IMR-90 (cell line): ENCODE measurements at regions not wholly inside any gene's neighbourhood (a gene's known extent, or its start where the extent isn't known, plus 50 kb on each side); places are given as distances from the start of the nearest gene placed in this dataset.

Source experiments
- BHLHE40 ChIP-seq: fragments of 150-350 bp; IDR thresholded peaks from 2 replicates; pipeline ENCODE4 v1.6.1; 2016; ENCODE audit warnings: mild to moderate bottlenecking, low read depth, low read length
- CEBPB ChIP-seq: IDR thresholded peaks from 2 replicates; pipeline ENCODE4 v1.6.1; 2012; ENCODE audit warnings: low read depth, low read length, improper control_type of control experiment
- ELK1 ChIP-seq: fragments of 150-350 bp; IDR thresholded peaks from 2 replicates; pipeline ENCODE4 v1.6.1; 2016; ENCODE audit warnings: low read depth, mild to moderate bottlenecking, low read length, moderate library complexity, borderline replicate concordance
- FOS ChIP-seq: fragments of 150-350 bp; IDR thresholded peaks from 2 replicates; pipeline ENCODE4 v1.6.1; 2016; ENCODE audit warnings: low read depth, low read length
- MAZ ChIP-seq: IDR thresholded peaks from 2 replicates; pipeline ENCODE4 v1.6.1; 2012; ENCODE audit warnings: low read depth, mild to moderate bottlenecking, low read length, improper control_type of control experiment, moderate library complexity, borderline replicate concordance
- MXI1 ChIP-seq: IDR thresholded peaks from 2 replicates; pipeline ENCODE4 v1.6.1; 2012; ENCODE audit warnings: low read depth, mild to moderate bottlenecking, low read length, moderate library complexity, borderline replicate concordance
- NFE2L2 ChIP-seq: fragments of 150-350 bp; IDR thresholded peaks from 2 replicates; pipeline ENCODE4 v1.6.1; 2016; ENCODE audit warnings: low read depth, mild to moderate bottlenecking, low read length
- POLR2A ChIP-seq: IDR thresholded peaks from 2 replicates; pipeline ENCODE4 v1.6.1; 2012; ENCODE audit warnings: mild to moderate bottlenecking, low read depth, low read length
- RAD21 ChIP-seq: IDR thresholded peaks from 2 replicates; pipeline ENCODE4 v1.6.1; 2012; ENCODE audit warnings: low read length, improper control_type of control experiment
- RCOR1 ChIP-seq: IDR thresholded peaks from 2 replicates; pipeline ENCODE4 v1.6.1; 2012; ENCODE audit warnings: mild to moderate bottlenecking, low read length, improper control_type of control experiment; ENCODE audit not compliant: insufficient replicate concordance
- RFX5 ChIP-seq: IDR thresholded peaks from 2 replicates; pipeline ENCODE4 v1.8.0; 2012; ENCODE audit warnings: low read depth, mild to moderate bottlenecking, low read length, moderate library complexity
- SMC3 ChIP-seq: fragments of 150-350 bp; IDR thresholded peaks from 2 replicates; pipeline ENCODE4 v1.6.1; 2016; ENCODE audit warnings: low read depth, mild to moderate bottlenecking, antibody characterized with exemption, low read length, moderate library complexity
- USF2 ChIP-seq: fragments of 150-350 bp; IDR thresholded peaks from 2 replicates; pipeline ENCODE4 v1.6.1; 2017; ENCODE audit warnings: mild to moderate bottlenecking, antibody characterized with exemption, low read length, low read depth
- TF ChIP-seq, protein P1 (sequence below): conservative IDR thresholded peaks from 2 replicates; pipeline ENCODE4 v1.5.1; 2012; ENCODE audit warnings: mild to moderate bottlenecking, low read depth, low read length, improper control_type of control experiment

DNA sequence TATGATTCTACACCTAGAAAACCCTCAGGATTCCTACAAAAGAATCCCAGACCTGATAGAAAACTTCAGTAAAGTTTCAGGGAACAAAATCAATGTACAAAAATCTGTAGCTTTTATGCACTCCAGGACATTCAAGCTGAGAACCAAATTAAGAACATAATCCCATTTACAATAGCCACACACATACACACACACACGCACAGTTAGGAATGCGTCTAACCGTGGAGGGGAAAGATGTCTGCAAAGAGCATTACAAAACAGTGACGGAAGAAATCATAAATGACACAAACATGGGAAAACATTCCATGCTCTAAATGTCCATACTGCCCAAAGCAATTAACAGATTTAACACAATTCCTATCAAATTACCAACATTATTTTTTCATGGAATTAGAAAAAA lies 51.4 kb upstream of the CAST start:
- TF ChIP-seq ELK1 (no peak), MAZ (no peak), BHLHE40 (no peak), RFX5 (no peak), SMC3 (no peak), RAD21 (no peak), POLR2A (no peak), CEBPB (no peak), RCOR1 (no peak), MXI1 (no peak), NFE2L2 (no peak), FOS (no peak), USF2 (no peak)
- TF ChIP-seq, protein P1, sequence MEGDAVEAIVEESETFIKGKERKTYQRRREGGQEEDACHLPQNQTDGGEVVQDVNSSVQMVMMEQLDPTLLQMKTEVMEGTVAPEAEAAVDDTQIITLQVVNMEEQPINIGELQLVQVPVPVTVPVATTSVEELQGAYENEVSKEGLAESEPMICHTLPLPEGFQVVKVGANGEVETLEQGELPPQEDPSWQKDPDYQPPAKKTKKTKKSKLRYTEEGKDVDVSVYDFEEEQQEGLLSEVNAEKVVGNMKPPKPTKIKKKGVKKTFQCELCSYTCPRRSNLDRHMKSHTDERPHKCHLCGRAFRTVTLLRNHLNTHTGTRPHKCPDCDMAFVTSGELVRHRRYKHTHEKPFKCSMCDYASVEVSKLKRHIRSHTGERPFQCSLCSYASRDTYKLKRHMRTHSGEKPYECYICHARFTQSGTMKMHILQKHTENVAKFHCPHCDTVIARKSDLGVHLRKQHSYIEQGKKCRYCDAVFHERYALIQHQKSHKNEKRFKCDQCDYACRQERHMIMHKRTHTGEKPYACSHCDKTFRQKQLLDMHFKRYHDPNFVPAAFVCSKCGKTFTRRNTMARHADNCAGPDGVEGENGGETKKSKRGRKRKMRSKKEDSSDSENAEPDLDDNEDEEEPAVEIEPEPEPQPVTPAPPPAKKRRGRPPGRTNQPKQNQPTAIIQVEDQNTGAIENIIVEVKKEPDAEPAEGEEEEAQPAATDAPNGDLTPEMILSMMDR, result no peak
